Panc1 (cell line): ENCODE measurements at regions not wholly inside any gene's neighbourhood (a gene's known extent, or its start where the extent isn't known, plus 50 kb on each side); places are given as distances from the start of the nearest gene placed in this dataset.

Experiments
- CTCF ChIP-seq: fragments of 450-650 bp; IDR thresholded peaks from 2 replicates; pipeline ENCODE4 v1.5.1; 2017; ENCODE audit warnings: mild to moderate bottlenecking
- SIN3A ChIP-seq: IDR thresholded peaks from 2 replicates; pipeline ENCODE4 v1.6.1; 2012; ENCODE audit warnings: low read depth, mild to moderate bottlenecking, low read length, moderate library complexity, borderline replicate concordance; ENCODE audit not compliant: insufficient read depth
- TCF7L2 ChIP-seq: IDR thresholded peaks from 2 replicates; pipeline ENCODE4 v1.6.1; 2011; ENCODE audit warnings: mild to moderate bottlenecking, low read depth, low read length, inconsistent platforms

- TF ChIP-seq TCF7L2, result no peak
- TF ChIP-seq CTCF, result no peak
- no peak for TF ChIP-seq SIN3A
These were observed 511.4 kb downstream of the AJAP1 start for GRCh38 chr1:5165762-5166161.
